GM23248 (cell line): ENCODE measurements at regions not wholly inside any gene's neighbourhood (a gene's known extent, or its start where the extent isn't known, plus 50 kb on each side); places are given as distances from the start of the nearest gene placed in this dataset.

Experiments used
- EZH2 ChIP-seq: fragments of 200-600 bp; sonication (generic); IDR thresholded peaks from 2 replicates; pipeline ENCODE4 v1.6.1; 2018; ENCODE audit warnings: antibody characterized with exemption, mild to moderate bottlenecking; ENCODE audit not compliant: insufficient read depth, poor library complexity, severe bottlenecking
- EZH2phosphoT487 ChIP-seq: fragments of 200-600 bp; sonication (generic); IDR thresholded peaks from 2 replicates; pipeline ENCODE4 v1.6.1; 2018; ENCODE audit warnings: antibody characterized with exemption, moderate library complexity, mild to moderate bottlenecking, low read depth; ENCODE audit not compliant: insufficient read depth

GRCh38 chr3:178397202-178397601, 139.0 kb upstream of the KCNMB2 start:
- no peak for TF ChIP-seq EZH2phosphoT487
- TF ChIP-seq EZH2 = no peak
